ENCODE measurements at regions not wholly inside any gene's neighbourhood (a gene's known extent, or its start where the extent isn't known, plus 50 kb on each side); places are given as distances from the start of the nearest gene placed in this dataset.

GRCh38 chr1:148334339-148335130, 148.6 kb downstream of the PPIAL4G start (continued):
- TF ChIP-seq ZNF142 (CRISPR knock-in tag; IDR thresholded peaks at IDR 0.05) (no peak), PAX8 (CRISPR knock-in tag; IDR thresholded peaks at IDR 0.05; ENCODE audit: borderline replicate concordance) (no peak), BATF2 (CRISPR knock-in tag; IDR thresholded peaks at IDR 0.05) (no peak), ONECUT2 (CRISPR knock-in tag; IDR thresholded peaks at IDR 0.05) (no peak), GTF2F1 (IDR thresholded peaks at IDR 0.05; ENCODE audit: low read length) (peak; percentile 65; the same call in 1 of the 2 replicates), DMAP1 (CRISPR knock-in tag; IDR thresholded peaks at IDR 0.05) (no peak), ZNF292 (CRISPR knock-in tag; IDR thresholded peaks at IDR 0.05; ENCODE audit: borderline replicate concordance, low read depth) (0 out of 2 replicates have a peak, but pooled peaks have one; percentile 43), ZNF567 (CRISPR knock-in tag; IDR thresholded peaks at IDR 0.05; ENCODE audit: borderline replicate concordance) (no peak), SAP130 (CRISPR knock-in tag; IDR thresholded peaks at IDR 0.05; ENCODE audit: low read depth) (peak; percentile 8; the same call in 1 of the 2 replicates), TBX3 (IDR thresholded peaks at IDR 0.05; ENCODE audit: borderline replicate concordance) (peak; percentile 52; the same call in 1 of the 2 replicates), HMG20A (CRISPR knock-in tag; IDR thresholded peaks at IDR 0.05; ENCODE audit: borderline replicate concordance) (no peak), ZNF44 (CRISPR knock-in tag; IDR thresholded peaks at IDR 0.05) (no peak), CSRNP1 (CRISPR knock-in tag; IDR thresholded peaks at IDR 0.05) (no peak), ZNF780A (CRISPR knock-in tag; IDR thresholded peaks at IDR 0.05) (no peak)
- TF ChIP-seq, protein P1, sequence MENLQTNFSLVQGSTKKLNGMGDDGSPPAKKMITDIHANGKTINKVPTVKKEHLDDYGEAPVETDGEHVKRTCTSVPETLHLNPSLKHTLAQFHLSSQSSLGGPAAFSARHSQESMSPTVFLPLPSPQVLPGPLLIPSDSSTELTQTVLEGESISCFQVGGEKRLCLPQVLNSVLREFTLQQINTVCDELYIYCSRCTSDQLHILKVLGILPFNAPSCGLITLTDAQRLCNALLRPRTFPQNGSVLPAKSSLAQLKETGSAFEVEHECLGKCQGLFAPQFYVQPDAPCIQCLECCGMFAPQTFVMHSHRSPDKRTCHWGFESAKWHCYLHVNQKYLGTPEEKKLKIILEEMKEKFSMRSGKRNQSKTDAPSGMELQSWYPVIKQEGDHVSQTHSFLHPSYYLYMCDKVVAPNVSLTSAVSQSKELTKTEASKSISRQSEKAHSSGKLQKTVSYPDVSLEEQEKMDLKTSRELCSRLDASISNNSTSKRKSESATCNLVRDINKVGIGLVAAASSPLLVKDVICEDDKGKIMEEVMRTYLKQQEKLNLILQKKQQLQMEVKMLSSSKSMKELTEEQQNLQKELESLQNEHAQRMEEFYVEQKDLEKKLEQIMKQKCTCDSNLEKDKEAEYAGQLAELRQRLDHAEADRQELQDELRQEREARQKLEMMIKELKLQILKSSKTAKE (CRISPR knock-in tag; IDR thresholded peaks at IDR 0.05; ENCODE audit: borderline replicate concordance) = no peak
- TF ChIP-seq, protein P2, sequence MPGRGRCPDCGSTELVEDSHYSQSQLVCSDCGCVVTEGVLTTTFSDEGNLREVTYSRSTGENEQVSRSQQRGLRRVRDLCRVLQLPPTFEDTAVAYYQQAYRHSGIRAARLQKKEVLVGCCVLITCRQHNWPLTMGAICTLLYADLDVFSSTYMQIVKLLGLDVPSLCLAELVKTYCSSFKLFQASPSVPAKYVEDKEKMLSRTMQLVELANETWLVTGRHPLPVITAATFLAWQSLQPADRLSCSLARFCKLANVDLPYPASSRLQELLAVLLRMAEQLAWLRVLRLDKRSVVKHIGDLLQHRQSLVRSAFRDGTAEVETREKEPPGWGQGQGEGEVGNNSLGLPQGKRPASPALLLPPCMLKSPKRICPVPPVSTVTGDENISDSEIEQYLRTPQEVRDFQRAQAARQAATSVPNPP (CRISPR knock-in tag; IDR thresholded peaks at IDR 0.05) = no peak
- TF ChIP-seq, protein P3, sequence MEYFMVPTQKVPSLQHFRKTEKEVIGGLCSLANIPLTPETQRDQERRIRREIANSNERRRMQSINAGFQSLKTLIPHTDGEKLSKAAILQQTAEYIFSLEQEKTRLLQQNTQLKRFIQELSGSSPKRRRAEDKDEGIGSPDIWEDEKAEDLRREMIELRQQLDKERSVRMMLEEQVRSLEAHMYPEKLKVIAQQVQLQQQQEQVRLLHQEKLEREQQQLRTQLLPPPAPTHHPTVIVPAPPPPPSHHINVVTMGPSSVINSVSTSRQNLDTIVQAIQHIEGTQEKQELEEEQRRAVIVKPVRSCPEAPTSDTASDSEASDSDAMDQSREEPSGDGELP (IDR thresholded peaks at IDR 0.05; ENCODE audit: borderline replicate concordance, low read depth) = no peak
